GM12891 (cell line): ENCODE measurements at regions not wholly inside any gene's neighbourhood (a gene's known extent, or its start where the extent isn't known, plus 50 kb on each side); places are given as distances from the start of the nearest gene placed in this dataset.
"Not testable (repeated sequence)": the region's sequence is repeated elsewhere in the genome, so short reads cannot be mapped to it uniquely, and the experiment has no call there.

Experiments
- DNase-seq: peaks from one replicate; pipeline ENCODE4 v3.0.0; 2011; ENCODE audit warnings: low spot score; ENCODE audit not compliant: insufficient read length
- FAIRE-seq: peaks from 2 replicates; lab custom pipeline; 2011; peaks lifted over from hg19 to GRCh38; lab: Jason Lieb, UNC
- PAX5 ChIP-seq: IDR thresholded peaks from 2 replicates; pipeline ENCODE4 v1.6.1; 2011; ENCODE audit warnings: low read length, moderate library complexity, mild to moderate bottlenecking; ENCODE audit not compliant: insufficient read depth, severe bottlenecking
- POLR2A ChIP-seq: IDR thresholded peaks from 2 replicates; pipeline ENCODE4 v1.6.1; 2011; ENCODE audit warnings: low read depth, low read length, control low read depth
- POLR2AphosphoS5 ChIP-seq: IDR thresholded peaks from 2 replicates; pipeline ENCODE4 v1.6.1; 2011; ENCODE audit warnings: low read depth, low read length, control low read depth
- POU2F2 ChIP-seq: IDR thresholded peaks from 2 replicates; pipeline ENCODE4 v1.6.1; 2011; ENCODE audit warnings: low read depth, mild to moderate bottlenecking, control low read depth, low read length, moderate library complexity
- SPI1 ChIP-seq: IDR thresholded peaks from 2 replicates; pipeline ENCODE4 v1.6.1; 2011; ENCODE audit warnings: low read depth, low read length, control low read depth
- TAF1 ChIP-seq: IDR thresholded peaks from 2 replicates; pipeline ENCODE4 v1.6.1; 2011; ENCODE audit warnings: low read depth, low read length, control low read depth

GRCh38 chr14:104419865-104420505, 159.6 kb upstream of the C14orf180 start:
- FAIRE-seq, result no peak

GRCh38 chr14:104420523-104420922, 159.0 kb upstream of the C14orf180 start:
- FAIRE-seq, DNase-seq: not testable (repeated sequence)

More at GRCh38 chr14:104419865-104420505, 159.6 kb upstream of the C14orf180 start:
- no peak for DNase-seq
- TF ChIP-seq PAX5, result no peak
- no peak for TF ChIP-seq TAF1
- TF ChIP-seq POLR2A, result no peak
- no peak for TF ChIP-seq SPI1
- no peak for TF ChIP-seq POLR2AphosphoS5
- TF ChIP-seq POU2F2, result no peak

GRCh38 chr14:104420990-104421389, 158.6 kb upstream of the C14orf180 start:
- DNase-seq (no peak), FAIRE-seq (no peak)
- TF ChIP-seq POLR2A (no peak), POU2F2 (no peak), POLR2AphosphoS5 (no peak), PAX5 (no peak)

- FAIRE-seq, result no peak
- DNase-seq, result no peak
- TF ChIP-seq POLR2AphosphoS5 (no peak), TAF1 (no peak), POU2F2 (no peak), SPI1 (no peak), PAX5 (no peak), POLR2A (no peak)
Measured at GRCh38 chr14:104421401-104421821, 158.2 kb upstream of the C14orf180 start.

- TF ChIP-seq POLR2A (no peak), SPI1 (no peak), POU2F2 (no peak), PAX5 (no peak), POLR2AphosphoS5 (no peak), TAF1 (no peak)
- no peak for FAIRE-seq
- DNase-seq, result no peak
Measured at GRCh38 chr14:104421892-104422828, 157.4 kb upstream of the C14orf180 start.

GRCh38 chr14:104422837-104423681, 156.5 kb upstream of the C14orf180 start:
- TF ChIP-seq PAX5 (no peak), POLR2AphosphoS5 (no peak), SPI1 (no peak), POLR2A (no peak)
- DNase-seq, result no peak
- FAIRE-seq, result no peak

- TF ChIP-seq POU2F2 (no peak), POLR2A (no peak), SPI1 (no peak), PAX5 (no peak), POLR2AphosphoS5 (no peak), TAF1 (no peak)
- FAIRE-seq (no peak), DNase-seq (no peak)
Measured at GRCh38 chr14:104423701-104424405, 155.7 kb upstream of the C14orf180 start.

- FAIRE-seq (no peak), DNase-seq (no peak)
- TF ChIP-seq TAF1, result no peak
- TF ChIP-seq PAX5, result no peak
- no peak for TF ChIP-seq SPI1
- no peak for TF ChIP-seq POU2F2
- no peak for TF ChIP-seq POLR2A
- no peak for TF ChIP-seq POLR2AphosphoS5
Measured at GRCh38 chr14:104424406-104425072, 155.0 kb upstream of the C14orf180 start.

- FAIRE-seq (no peak), DNase-seq (no peak)
- TF ChIP-seq POU2F2 (no peak), SPI1 (no peak), TAF1 (no peak), POLR2A (no peak), POLR2AphosphoS5 (no peak)
Measured at GRCh38 chr14:104425171-104425681, 154.3 kb upstream of the C14orf180 start.
